HepG2 (cell line): ENCODE measurements at regions not wholly inside any gene's neighbourhood (a gene's known extent, or its start where the extent isn't known, plus 50 kb on each side); places are given as distances from the start of the nearest gene placed in this dataset.

ENCODE experiments used
- ATAC-seq: fragments of 200-7000 bp; cut with Tn5 transposase; 3 replicates; pipeline ENCODE4 v1.9.1; 2020; ENCODE audit warnings: mild to moderate bottlenecking, moderate library complexity
- BruUV-seq: library from RNA; stranded (reverse); fragments of 400-500 nt; replicated peaks from 2 replicates; lab custom pipeline; 2021; lab: Mats Ljungman, UMichigan
- CTCF ChIA-PET: fragments of 300-600 bp; formaldehyde crosslinking; extraction: SDS; loops from one replicate; lab custom pipeline; 2021; ENCODE audit warnings: low total read pairs, inconsistent platforms, low intra/inter-chr PET ratio; lab: Yijun Ruan, JAX
- POLR2A ChIA-PET: fragments of 350-600 bp; sonication (Branson Sonifier 250); formaldehyde crosslinking; loops from one replicate; lab custom pipeline; 2020; ENCODE audit warnings: antibody characterized with exemption, inconsistent platforms; lab: Yijun Ruan, JAX
- DNase-seq: peaks from one replicate; pipeline ENCODE4 v3.0.0-alpha.2; 2015; ENCODE audit warnings: low spot score
- FAIRE-seq: peaks from 3 replicates; lab custom pipeline; 2011; peaks lifted over from hg19 to GRCh38; lab: Jason Lieb, UNC
- H2AFZ ChIP-seq: one replicate; pipeline ENCODE4 v1.6.1; 2011; ENCODE audit warnings: low read length, inconsistent platforms
- H3K27ac ChIP-seq: fragments of 300-600 bp; 3 replicates; pipeline ENCODE4 v1.8.0; 2011; ENCODE audit warnings: mixed run types, mild to moderate bottlenecking, mixed read lengths, low read length, inconsistent platforms; ENCODE audit not compliant: insufficient read depth; ENCODE audit errors: extremely low read length
- H3K27me3 ChIP-seq, 2 experiments: fragments of 200-600 bp in 1 of 2; 2 replicates in 1 of 2; 3 replicates in 1 of 2; pipeline versions ENCODE4 v1.6.0 to v1.8.0; 2011; ENCODE audit warnings: low read length in 2 of 2, mild to moderate bottlenecking in 2 of 2, moderate library complexity in 2 of 2, inconsistent platforms in 1 of 2; ENCODE audit not compliant: insufficient read depth in 2 of 2, control insufficient read depth in 1 of 2
- H3K36me3 ChIP-seq, 2 experiments: fragments of 200-600 bp in 1 of 2; replicated peaks in 1 of 2; 2 replicates in 1 of 2; 3 replicates in 1 of 2; pipeline versions ENCODE4 v1.5.1 to v1.8.0; 2011; ENCODE audit warnings: low read length in 2 of 2, inconsistent platforms in 1 of 2; ENCODE audit not compliant: insufficient read depth in 2 of 2, control insufficient read depth in 1 of 2
- H3K4me1 ChIP-seq: 2 replicates; pipeline ENCODE4 v1.5.1; 2012; ENCODE audit warnings: low read length, inconsistent platforms; ENCODE audit not compliant: insufficient read depth
- H3K4me2 ChIP-seq: 2 replicates; pipeline ENCODE4 v1.6.0; 2011; ENCODE audit warnings: low read depth, low read length, inconsistent platforms
- H3K4me3 ChIP-seq, 3 experiments: fragments of 200-600 bp in 1 of 3; sonication (generic), shearing (Covaris generic) in 1 of 3; replicated peaks in 1 of 3; 2 replicates each; pipeline ENCODE4 v1.5.1; 2011 to 2016; ENCODE audit warnings: low read length in 3 of 3, inconsistent platforms in 2 of 3, low read depth in 2 of 3, mild to moderate bottlenecking in 2 of 3, control low read depth in 1 of 3, mixed read lengths in 1 of 3; ENCODE audit not compliant: insufficient read depth in 1 of 3
- H3K79me2 ChIP-seq: one replicate; pipeline ENCODE4 v1.6.1; 2011; ENCODE audit warnings: low read length, inconsistent platforms; ENCODE audit not compliant: insufficient read depth
- H3K9ac ChIP-seq: 2 replicates; pipeline ENCODE4 v1.6.0; 2011; ENCODE audit warnings: mild to moderate bottlenecking, low read depth, low read length, inconsistent platforms; ENCODE audit not compliant: insufficient read depth
- H3K9me3 ChIP-seq: 2 replicates; pipeline ENCODE4 v1.5.1; 2012; ENCODE audit warnings: mild to moderate bottlenecking, low read length
- H4K20me1 ChIP-seq: 2 replicates; pipeline ENCODE4 v1.6.0; 2011; ENCODE audit warnings: inconsistent platforms, mild to moderate bottlenecking, low read length, moderate library complexity; ENCODE audit not compliant: insufficient read depth
- HMG20B ChIP-seq: conservative IDR thresholded peaks from 2 replicates; pipeline ENCODE4 v1.6.1; 2016; ENCODE audit warnings: missing genetic modification reagents, missing compliant biosample characterization
- KDM3A ChIP-seq: IDR thresholded peaks from 2 replicates; pipeline ENCODE4 v1.6.1; 2018; ENCODE audit warnings: low read depth, missing compliant biosample characterization
- NR0B2 ChIP-seq: sonication (generic); formaldehyde crosslinking; IDR thresholded peaks from 2 replicates; pipeline ENCODE4 v1.4.0; 2020; ENCODE audit warnings: mild to moderate bottlenecking, missing genetic modification reagents
- PITX1 ChIP-seq: sonication (generic); formaldehyde crosslinking; IDR thresholded peaks from 2 replicates; pipeline ENCODE4 v1.5.1; 2020; ENCODE audit warnings: mild to moderate bottlenecking, missing genetic modification reagents
- RORA ChIP-seq: sonication (generic); formaldehyde crosslinking; IDR thresholded peaks from 2 replicates; pipeline ENCODE4 v1.5.0; 2020; ENCODE audit warnings: mild to moderate bottlenecking, missing genetic modification reagents, moderate library complexity
- TRAFD1 ChIP-seq: sonication (generic); formaldehyde crosslinking; IDR thresholded peaks from 2 replicates; pipeline ENCODE4 v1.5.1; 2020; ENCODE audit warnings: missing genetic modification reagents, mild to moderate bottlenecking, borderline replicate concordance
- ZBTB44 ChIP-seq: sonication (generic); formaldehyde crosslinking; IDR thresholded peaks from 2 replicates; pipeline ENCODE4 v1.4.0; 2020; ENCODE audit warnings: missing genetic modification reagents
- ZFYVE20 ChIP-seq: sonication (generic); formaldehyde crosslinking; IDR thresholded peaks from 2 replicates; pipeline ENCODE4 v1.8.0; 2023; ENCODE audit warnings: low read depth, mild to moderate bottlenecking, moderate library complexity, missing genetic modification reagents, borderline replicate concordance
- ZNF484 ChIP-seq: sonication (generic); formaldehyde crosslinking; IDR thresholded peaks from 2 replicates; pipeline ENCODE4 v1.5.1; 2020; ENCODE audit warnings: mild to moderate bottlenecking, low read depth, missing genetic modification reagents, borderline replicate concordance
- WGBS: methylation state at CpG from one replicate; pipeline ENCODE4 v1.1.6; 2017; ENCODE audit warnings: low lambda C conversion rate; 5-methylcytosine and 5-hydroxymethylcytosine counted together
- in situ Hi-C: cut with HindIII; loops from 2 replicates; pipeline ENCODE4 v1.10.0; 2017; ENCODE audit warnings: low pct_unique_long_range_greater_than_20kb; ENCODE audit not compliant: extremely low pct_ligation_motif_present
- intact Hi-C: fragments of 100-400 bp; cut with micrococcal nuclease; formaldehyde crosslinking; loops from one replicate; pipeline ENCODE4 v1.10.0; 2022; ENCODE audit not compliant: unreplicated experiment
- TF ChIP-seq, protein P1 (sequence below): sonication (generic); formaldehyde crosslinking; conservative IDR thresholded peaks from 2 replicates; pipeline ENCODE4 v1.8.0; 2022; ENCODE audit warnings: mild to moderate bottlenecking, moderate library complexity, missing genetic modification reagents
- TF ChIP-seq, protein P2 (sequence below): sonication (generic); formaldehyde crosslinking; IDR thresholded peaks from 2 replicates; pipeline ENCODE4 v1.4.0; 2020; ENCODE audit warnings: missing genetic modification reagents

DNA sequence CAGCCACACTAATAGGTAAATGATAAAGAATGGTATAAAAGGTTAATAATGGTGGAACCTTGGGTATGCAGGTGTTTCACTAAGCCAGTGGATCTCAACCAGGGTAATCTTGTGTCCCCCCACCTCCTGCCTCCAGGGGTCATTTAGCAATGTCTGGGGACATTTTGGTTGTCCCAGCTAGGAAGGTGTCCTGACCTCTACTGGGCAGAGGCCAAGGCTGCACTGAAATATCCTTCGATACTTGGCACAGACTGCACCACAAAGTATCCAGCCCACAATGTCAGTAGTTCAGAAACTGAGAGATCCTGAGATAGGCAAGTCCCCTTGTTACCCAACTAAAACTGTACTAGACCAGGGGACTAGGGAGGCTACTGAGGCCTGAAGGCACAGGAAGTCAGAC lies 113.6 kb upstream of the TIAM1 start (continued):
- TF ChIP-seq ZBTB44, result no peak
- TF ChIP-seq ZFYVE20 (CRISPR knock-in tag), result no peak
- no peak for TF ChIP-seq KDM3A (CRISPR knock-in tag)
- no peak for TF ChIP-seq HMG20B
- TF ChIP-seq RORA, result no peak
- no peak for TF ChIP-seq PITX1
- TF ChIP-seq TRAFD1, result no peak

DNA sequence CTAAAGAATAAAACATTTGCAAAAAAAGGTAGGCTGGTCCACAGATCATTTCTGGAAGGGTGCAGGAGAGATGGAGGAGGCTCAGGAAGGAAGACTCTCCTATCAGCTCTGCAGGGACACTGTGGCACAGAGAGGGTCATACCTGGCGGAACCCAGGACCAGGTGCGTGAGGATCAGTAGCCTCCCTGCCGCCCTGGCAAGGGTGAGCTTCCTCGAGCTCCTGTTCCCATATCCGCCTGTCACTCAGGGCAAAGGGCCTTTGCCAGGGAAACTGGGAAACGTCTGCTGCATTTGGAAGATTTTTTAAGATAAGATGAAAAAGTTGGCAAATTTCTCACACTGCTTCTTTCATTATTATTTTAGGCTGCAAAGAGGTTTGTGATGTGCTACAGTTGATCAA lies 112.1 kb upstream of the TIAM1 start:
- H4K20me1 ChIP-seq, result no peaks in the 10 kb centered on the region
- no peak overlapping the region for H2AFZ ChIP-seq
- no peak overlapping the region for H3K4me3 ChIP-seq
- no peaks in the 10 kb centered on the region for H3K9me3 ChIP-seq
- ChIA-PET CTCF (no interaction called here), POLR2A (no interaction called here)
- no peaks in the 10 kb centered on the region for H3K27me3 ChIP-seq
- no peak for ATAC-seq
- H3K4me1 ChIP-seq, result no peaks in the 10 kb centered on the region
- no peak overlapping the region for H3K9ac ChIP-seq
- TF ChIP-seq NR0B2 (CRISPR knock-in tag) (no peak), ZNF484 (CRISPR knock-in tag) (no peak)
- TF ChIP-seq, protein P1, sequence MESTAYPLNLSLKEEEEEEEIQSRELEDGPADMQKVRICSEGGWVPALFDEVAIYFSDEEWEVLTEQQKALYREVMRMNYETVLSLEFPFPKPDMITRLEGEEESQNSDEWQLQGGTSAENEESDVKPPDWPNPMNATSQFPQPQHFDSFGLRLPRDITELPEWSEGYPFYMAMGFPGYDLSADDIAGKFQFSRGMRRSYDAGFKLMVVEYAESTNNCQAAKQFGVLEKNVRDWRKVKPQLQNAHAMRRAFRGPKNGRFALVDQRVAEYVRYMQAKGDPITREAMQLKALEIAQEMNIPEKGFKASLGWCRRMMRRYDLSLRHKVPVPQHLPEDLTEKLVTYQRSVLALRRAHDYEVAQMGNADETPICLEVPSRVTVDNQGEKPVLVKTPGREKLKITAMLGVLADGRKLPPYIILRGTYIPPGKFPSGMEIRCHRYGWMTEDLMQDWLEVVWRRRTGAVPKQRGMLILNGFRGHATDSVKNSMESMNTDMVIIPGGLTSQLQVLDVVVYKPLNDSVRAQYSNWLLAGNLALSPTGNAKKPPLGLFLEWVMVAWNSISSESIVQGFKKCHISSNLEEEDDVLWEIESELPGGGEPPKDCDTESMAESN, result no peak
- TF ChIP-seq, protein P2, sequence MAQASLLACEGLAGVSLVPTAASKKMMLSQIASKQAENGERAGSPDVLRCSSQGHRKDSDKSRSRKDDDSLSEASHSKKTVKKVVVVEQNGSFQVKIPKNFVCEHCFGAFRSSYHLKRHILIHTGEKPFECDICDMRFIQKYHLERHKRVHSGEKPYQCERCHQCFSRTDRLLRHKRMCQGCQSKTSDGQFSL (CRISPR knock-in tag), result no peak
- TF ChIP-seq, all 625 proteins: peak for 0
- no peaks in the 10 kb centered on the region for H3K79me2 ChIP-seq
- no peak for DNase-seq
- in situ Hi-C loops (no loop called here), intact Hi-C loops (no loop called here)
- no peak overlapping the region for H3K27ac ChIP-seq
- no TSS peak for BruUV-seq
- 38% methylated on average over 6 of the region's 6 CpGs for WGBS
- H3K4me2 ChIP-seq, result no peak overlapping the region
- no peak for FAIRE-seq
- no peaks in the 10 kb centered on the region for H3K36me3 ChIP-seq
